ENCODE measurements at regions not wholly inside any gene's neighbourhood (a gene's known extent, or its start where the extent isn't known, plus 50 kb on each side); places are given as distances from the start of the nearest gene placed in this dataset.
"Not testable (repeated sequence)": the region's sequence is repeated elsewhere in the genome, so short reads cannot be mapped to it uniquely, and the experiment has no call there.

GRCh38 chr14:89743828-89744227 is 210.7 kb downstream of the EFCAB11 start:
- DNase-seq (ENCODE audit: low read depth) = no peak

GRCh38 chr14:89740241-89740640 is 214.3 kb downstream of the EFCAB11 start:
- no peak for DNase-seq (ENCODE audit: low read depth)

GRCh38 chr14:89736881-89737280 is 217.6 kb downstream of the EFCAB11 start:
- DNase-seq (ENCODE audit: low read depth) = no peak

GRCh38 chr14:89731396-89731933 is 223.1 kb downstream of the EFCAB11 start:
- DNase-seq (ENCODE audit: low read depth) = no peak

GRCh38 chr14:89730687-89731086 is 223.8 kb downstream of the EFCAB11 start:
- DNase-seq (ENCODE audit: low read depth) = no peak

GRCh38 chr14:89728964-89729363 is 225.6 kb downstream of the EFCAB11 start:
- no peak for DNase-seq (ENCODE audit: low read depth)

- not testable (repeated sequence) for DNase-seq (ENCODE audit: low read depth)
These were observed 228.3 kb downstream of the EFCAB11 start for GRCh38 chr14:89726226-89726625.

- no peak for DNase-seq (ENCODE audit: low read depth)
These were observed 229.9 kb downstream of the EFCAB11 start for GRCh38 chr14:89724628-89724960.

- DNase-seq (ENCODE audit: low read depth) = no peak
These were observed 230.5 kb downstream of the EFCAB11 start for GRCh38 chr14:89723930-89724627.

GRCh38 chr14:89721956-89722355 is 232.6 kb downstream of the EFCAB11 start:
- no peak for DNase-seq (ENCODE audit: low read depth)

GRCh38 chr14:89720741-89721729 is 233.5 kb downstream of the EFCAB11 start:
- no peak for DNase-seq (ENCODE audit: low read depth)

- DNase-seq (ENCODE audit: low read depth) = no peak
These were observed 234.3 kb downstream of the EFCAB11 start for GRCh38 chr14:89720076-89720687.

- DNase-seq (ENCODE audit: low read depth) = no peak
These were observed 235.0 kb downstream of the EFCAB11 start for GRCh38 chr14:89719366-89720075.

GRCh38 chr14:89708982-89709625 is 245.4 kb downstream of the EFCAB11 start:
- DNase-seq (ENCODE audit: low read depth) = no peak

- no peak for DNase-seq (ENCODE audit: low read depth)
These were observed 247.4 kb downstream of the EFCAB11 start for GRCh38 chr14:89707086-89707485.

- no peak for DNase-seq (ENCODE audit: low read depth)
These were observed 251.7 kb downstream of the EFCAB11 start for GRCh38 chr14:89702876-89703200.

GRCh38 chr14:89702073-89702875 is 252.3 kb downstream of the EFCAB11 start:
- DNase-seq (ENCODE audit: low read depth) = peak; percentile 87

- DNase-seq (ENCODE audit: low read depth) = no peak
These were observed 253.1 kb downstream of the EFCAB11 start for GRCh38 chr14:89701211-89702043.

- no peak for DNase-seq (ENCODE audit: low read depth)
These were observed 253.7 kb downstream of the EFCAB11 start for GRCh38 chr14:89700801-89701200.

Measured in forelimb muscle (tissue), 1 donor.